HG02759 (cell line): ENCODE measurements at regions not wholly inside any gene's neighbourhood (a gene's known extent, or its start where the extent isn't known, plus 50 kb on each side); places are given as distances from the start of the nearest gene placed in this dataset.
"Not testable (repeated sequence)": the region's sequence is repeated elsewhere in the genome, so short reads cannot be mapped to it uniquely, and the experiment has no call there.

ENCODE experiments used
- ATAC-seq: cut with Tn5 transposase; IDR thresholded peaks from one replicate; pipeline ENCODE4 v1.9.1; 2021; ENCODE audit warnings: mild to moderate bottlenecking, moderate library complexity; ENCODE audit not compliant: unreplicated experiment

DNA sequence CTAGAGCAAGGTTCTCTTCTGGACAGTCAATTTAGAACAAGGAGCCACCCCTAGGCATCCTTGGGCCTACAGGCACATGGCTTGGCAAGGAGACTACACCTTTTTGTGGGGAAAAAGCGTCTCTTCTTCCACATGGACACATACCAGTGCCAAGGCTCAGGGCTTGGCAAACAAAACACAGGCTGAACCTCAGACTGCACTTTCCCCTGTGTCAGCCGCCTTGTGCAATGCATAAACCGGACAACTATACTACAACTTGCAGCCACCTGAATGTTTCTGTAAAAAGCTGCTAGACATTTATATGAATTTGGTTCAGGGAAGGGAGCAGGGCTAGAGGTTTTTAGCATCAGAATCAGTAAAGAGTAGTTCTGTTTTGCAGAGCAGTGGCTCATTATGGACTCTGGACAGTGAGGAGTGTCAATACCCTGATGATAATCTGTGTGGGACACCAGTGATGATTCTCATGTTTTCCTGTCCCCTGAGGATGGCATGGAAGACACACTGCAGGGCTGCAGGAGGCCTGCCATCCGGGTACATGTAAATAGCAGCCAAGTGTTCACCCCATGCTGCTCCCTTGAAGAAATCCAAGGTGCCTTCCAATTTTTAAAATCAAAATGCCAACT, 118.9 kb downstream of the GATA3 start:
- no peak for ATAC-seq

DNA sequence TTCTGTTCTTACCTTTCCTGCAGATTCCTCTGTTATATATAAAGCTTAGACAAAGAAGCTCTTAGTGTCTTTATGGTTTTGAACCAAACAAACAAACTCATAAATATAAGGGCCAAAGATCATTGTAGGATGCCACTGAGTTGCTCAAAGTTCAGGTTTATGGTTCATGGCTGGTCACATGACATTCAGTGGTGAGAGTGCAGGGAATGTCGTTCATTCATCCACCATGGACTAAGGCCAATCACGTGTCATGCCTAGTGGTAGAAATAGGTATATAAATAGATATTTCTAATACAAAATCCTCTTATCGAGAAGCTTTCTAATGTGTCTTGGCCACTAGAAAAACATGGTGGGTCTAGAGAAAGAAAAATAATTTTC, 119.4 kb downstream of the GATA3 start:
- no peak for ATAC-seq

DNA sequence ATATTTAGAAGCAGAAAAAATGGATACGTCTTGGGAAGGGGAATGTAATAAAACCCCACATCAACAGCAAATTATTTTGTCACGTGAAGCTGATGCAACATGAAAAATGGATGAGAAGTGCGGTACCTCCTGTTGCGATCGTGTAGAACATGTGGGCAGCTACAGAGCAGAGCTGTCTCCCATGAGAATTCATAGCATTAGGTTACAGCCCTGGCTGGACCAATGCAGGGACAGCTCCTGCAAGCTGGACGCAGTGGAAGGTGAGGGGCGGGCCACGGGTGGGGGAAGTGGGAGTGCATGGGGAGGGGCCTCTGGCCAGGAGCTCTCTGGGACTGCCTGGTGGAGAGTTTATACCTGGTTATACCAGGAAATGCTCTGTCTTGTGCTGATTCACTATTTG, 120.3 kb downstream of the GATA3 start:
- ATAC-seq = no peak

DNA sequence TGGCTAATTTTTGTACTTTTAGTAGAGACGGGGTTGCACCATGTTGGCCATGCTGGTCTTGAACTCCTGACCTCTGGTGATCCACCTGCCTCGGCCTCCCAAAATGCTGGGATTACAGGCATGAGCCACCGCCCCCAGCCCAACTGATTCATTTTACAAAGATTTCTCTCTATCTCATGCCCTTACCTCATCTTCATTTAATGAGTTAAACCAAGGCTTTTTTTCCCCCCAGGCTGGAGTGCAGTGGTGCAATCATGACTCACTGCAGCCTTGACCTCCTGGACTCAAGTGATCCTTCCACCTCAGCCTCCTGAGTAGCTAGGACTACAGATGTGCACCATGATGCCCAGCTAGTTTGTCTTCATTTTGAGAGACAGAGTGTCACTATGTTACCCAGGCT, 123.0 kb downstream of the GATA3 start:
- not testable (repeated sequence) for ATAC-seq

DNA sequence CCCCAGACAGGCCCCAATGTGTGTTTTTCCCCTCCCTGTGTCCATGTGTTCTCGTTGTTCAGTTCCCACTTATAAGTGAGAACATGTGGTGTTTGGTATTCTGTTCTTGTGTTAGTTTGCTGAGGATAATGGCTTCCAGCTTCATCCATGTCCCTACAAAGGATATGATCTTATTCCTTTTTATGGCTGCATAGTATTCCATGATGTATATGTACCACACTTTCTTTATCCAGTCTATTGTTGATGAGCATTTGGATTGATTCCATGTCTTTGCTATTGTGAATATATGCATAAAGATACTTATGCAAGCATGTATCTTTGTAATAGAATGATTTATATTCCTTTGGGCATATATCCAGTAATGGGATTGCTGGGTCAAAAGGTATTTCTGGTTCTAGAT, 125.3 kb downstream of the GATA3 start:
- ATAC-seq = not testable (repeated sequence)

DNA sequence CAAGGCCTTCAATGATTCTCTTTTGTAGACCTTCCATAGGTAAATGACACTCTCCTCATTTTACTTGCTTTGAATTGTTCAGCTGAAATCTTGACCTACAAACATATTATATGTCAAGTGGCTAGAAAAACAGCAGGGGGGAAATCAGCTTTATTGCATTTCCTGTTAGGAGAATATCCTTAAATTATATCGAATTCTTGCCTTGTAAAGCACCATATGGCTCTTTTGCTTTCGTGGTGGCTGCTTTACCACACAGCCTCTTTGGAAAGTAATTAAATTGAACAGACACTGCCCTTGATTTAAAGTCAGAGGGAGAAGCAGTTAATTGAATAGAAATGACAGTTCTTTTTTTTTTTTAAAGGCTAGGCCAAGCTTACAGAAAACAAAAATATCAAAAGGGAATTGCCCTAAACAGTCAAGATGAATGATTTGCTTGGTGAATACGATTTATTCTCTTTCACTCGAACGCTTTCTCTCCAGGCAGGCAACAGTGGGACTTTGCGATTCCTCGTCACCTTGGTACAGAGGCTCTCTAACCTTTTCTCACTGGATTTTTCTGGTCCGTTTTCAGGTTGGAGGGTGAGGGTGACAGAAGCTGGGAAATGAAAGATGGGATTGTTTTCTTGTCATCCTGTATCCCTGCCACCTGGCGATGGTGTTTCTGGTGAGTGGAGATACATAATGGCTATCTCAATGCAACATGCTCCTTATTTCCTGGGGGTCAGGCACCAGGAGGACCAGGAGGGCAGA, 126.0 kb downstream of the GATA3 start:
- ATAC-seq = no peak

DNA sequence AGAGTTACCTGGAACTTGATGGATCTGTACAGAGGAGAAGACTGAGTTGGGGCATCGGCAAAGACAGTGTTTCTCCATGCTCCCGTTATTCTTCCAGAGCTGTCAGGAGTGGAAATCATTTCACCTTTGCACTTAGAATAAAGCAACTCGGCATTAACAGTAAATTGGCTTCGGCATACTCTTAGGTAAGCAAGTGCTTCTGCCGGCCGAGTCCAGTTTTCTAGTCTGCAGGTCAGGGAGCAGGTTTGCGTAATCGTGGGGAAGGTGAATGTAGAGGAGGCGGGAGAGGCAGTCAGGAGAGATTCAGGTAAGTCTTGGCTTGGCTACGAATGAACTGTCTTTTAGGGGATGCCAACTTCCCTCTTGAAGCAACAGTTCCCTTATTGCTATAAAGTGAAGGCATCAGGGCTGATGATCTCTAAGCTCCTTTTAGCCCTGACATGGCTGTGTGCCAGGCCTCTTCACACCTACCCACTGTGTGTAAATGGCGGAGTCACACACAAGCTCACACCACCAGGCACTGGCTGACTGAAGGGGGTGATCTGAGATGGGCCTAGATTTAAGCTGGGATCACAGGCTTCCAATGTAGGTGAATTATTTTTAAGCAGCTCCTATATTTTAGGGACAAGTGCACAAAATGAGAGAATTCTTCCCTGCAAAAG, 127.1 kb downstream of the GATA3 start:
- ATAC-seq = no peak

DNA sequence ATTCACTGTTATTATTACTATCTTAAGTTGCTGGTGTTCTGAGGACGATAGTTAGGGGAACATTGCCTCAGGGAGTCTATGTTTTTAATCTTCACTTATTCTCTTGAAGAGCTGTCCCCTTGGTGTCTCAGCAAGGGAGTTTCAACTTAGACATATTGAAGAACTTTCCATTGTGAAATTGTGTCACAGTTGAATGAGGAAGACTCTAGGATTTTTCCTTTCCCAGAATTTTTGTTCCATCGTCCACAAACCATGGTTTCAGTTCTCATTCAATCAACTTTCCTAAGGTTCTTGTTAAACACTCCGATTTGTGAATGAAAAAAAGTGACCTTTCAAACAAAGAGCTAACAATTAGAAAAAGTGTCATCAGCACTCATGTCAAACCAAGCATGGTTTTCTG, 128.3 kb downstream of the GATA3 start:
- no peak for ATAC-seq

DNA sequence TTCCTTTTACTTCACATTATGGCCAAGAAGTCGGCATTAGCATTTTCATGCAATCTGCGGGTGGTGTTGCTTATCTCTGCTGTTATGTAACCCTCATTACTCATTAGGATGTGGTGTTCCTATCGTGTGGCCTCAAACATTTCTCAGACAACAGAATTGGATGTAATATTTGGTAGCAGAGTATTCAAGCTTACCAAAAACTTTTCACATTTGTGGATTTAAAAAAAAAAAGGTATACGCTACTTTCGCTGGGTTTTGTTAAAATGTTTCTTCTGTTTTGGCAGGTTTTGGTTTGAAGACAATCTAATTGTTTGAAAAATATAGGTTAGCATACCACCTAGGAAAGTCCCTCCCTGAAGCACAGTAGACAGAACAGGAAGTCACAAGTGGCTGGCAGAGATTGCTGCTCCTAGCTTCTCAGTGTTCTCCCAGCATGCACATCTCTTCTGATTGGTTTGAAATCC, 128.8 kb downstream of the GATA3 start:
- ATAC-seq = peak; percentile 79

DNA sequence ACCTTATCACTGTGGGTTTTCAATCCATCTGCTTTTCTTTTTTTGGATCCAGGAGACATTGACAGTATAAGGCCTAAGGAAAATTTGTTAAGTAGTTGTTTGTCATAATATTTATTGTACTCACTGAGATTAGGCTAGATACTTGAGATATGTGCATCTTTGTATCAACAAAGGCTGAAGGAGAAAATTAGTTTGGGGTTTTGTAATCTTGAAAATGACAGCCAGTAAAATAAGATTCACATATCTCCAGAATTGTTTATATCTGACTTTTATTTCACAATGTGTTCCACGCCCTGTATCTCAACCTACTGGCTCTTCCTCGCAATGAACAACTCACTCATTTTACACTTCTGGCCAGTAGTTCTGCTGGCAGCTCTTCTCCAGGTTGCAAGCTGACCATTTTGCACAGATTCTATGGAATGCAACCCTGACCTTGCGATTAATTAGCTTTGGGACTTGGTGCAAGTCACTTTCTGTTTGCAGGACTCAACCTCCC, 132.7 kb downstream of the GATA3 start:
- ATAC-seq = no peak

DNA sequence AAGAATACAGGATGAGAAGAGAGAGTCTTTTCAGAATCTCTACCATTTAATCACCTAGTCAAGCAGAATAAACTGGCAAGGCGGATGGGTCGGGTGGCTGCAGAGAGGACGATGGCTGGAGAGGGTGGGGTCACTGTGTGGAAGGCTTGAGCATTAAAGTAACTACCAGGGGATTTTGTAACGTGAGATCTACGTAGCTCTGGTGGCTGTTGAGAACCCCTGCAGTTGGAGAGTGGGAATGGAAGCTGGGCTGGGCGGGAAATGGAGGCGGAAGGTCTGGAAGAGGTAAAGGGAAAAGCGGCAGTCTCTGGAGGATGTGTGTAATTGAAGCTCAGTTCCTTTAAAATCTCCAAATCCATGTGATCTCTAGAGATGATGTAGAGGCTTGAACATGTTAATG, 135.0 kb downstream of the GATA3 start:
- ATAC-seq = no peak

DNA sequence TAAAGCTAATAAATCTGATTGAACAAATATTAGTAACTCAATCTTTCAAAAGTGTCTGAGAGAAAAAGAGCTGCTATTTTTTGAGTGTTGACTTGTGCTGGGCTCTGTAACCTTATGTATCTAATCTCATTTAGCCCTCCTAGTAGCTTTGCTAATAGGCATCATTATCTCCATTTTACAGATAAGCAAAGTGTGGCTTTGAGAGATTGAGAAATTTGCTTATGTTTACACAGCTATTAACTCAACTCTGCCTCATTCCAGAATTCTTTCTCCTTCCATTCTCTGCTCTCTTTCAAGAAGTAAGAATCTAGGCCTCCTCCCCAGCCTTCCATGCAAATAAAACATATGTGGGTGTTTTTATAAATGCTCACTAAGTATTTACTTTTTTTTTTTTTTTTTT, 137.8 kb downstream of the GATA3 start:
- ATAC-seq = no peak

DNA sequence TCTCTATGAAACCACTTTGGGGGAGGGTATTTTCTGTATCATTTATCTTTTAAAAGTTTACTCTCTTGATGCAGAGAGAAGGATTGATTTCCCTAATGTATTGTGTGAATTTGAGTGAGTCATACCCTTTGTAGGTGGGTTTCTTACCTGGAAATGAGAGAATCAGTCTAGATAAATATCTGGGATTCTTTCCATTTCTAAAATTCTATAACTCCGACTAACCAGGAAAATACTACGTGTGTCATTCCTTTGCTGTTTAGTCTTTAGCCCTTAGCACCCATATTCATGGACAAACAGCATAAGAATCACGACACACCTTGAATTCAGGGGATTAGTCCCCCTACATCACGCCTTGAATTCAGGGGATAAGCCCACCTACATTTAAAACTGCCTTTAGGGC, 139.1 kb downstream of the GATA3 start:
- ATAC-seq = no peak

DNA sequence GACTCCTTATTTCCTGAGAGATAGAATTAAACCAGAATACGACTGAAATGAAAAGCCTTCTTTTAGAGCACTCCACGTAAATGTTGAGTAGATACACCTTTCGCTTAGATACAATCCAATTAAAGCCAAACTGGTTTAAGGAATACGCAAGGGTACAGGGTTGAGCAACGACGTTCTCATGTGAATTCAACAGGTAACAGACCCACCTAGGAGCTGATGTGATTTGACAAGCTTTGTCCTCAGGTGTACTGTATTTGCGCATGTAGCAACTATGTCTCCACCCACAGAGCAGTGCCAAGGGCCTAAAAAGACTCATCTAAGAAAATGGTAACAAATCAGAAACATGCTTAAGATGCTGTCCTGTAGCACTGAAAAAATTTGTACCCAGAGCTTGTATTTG, 139.6 kb downstream of the GATA3 start:
- ATAC-seq = no peak

DNA sequence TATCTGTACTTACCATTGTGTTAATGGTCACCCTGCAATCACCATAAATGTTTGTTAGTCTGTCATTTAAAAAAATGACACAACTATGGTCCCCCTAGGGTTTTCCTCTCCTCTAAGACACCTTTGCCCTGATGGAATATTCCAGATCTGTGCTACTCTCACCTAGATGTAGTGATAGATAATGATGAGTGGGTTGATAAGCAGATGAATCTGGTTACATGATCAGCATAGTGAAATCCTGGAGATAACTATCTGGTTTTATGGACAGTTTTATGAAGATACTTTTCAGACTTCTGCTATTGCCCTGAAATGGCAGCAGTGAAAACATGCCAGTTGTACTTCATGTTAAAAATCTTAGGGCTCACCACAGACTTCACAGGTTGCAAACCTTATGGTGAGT, 152.4 kb downstream of the GATA3 start:
- ATAC-seq = no peak

DNA sequence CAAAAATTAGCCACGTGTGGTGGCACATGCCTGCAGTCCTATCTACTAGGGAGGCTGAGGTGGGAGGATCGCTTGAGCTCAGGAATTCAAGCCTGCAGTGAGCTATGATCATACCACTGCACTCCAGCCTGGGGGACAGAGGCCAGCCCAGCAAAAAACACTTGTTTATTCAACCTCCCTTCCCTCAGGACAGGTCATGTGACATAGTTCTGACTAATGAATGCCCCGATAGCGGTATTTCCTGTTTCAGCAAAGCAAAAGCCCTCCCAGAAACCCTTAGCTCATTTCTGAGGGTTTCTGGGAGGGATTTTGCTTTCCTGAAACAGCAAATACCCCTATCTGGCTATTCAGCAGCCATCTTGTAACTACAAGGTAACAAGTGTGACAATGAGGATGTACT, 157.1 kb downstream of the GATA3 start:
- no peak for ATAC-seq

DNA sequence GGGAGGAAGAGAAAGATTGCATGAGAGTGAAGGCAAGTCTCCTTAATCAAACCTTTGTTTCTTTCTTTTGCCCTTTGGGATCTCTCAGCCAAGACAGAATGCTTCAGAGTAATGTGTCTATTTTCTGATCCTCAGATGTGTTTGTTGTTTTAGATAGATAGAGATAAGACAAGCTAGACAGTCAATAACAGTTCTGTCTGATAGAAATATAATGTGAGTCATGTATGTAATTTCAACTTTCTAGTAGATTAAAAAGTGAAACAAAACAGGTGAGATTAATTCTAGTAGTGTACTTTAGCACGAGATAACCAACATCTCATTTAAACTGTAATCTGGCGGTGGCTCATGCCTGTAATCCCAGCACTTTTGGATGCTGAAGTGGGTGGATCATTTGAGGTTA, 159.2 kb downstream of the GATA3 start:
- ATAC-seq = no peak

DNA sequence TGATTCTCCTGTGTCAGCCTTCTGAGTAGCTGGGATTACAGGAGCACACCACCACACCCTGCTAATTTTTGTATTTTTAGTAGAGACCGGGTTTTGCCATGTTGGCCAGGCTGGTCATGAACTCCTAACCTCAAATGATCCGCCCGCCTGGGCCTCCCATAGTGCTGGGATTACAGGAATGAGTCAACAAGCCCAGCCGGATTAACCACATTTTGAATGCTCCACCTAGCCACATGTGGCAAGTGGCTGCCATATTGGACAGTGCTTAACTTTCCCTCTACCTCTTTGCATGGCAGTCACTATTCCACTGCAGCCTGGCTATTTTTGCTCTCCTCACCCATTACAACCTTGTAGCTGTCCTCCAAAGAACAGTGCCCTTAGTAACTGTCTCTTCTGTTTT, 160.1 kb downstream of the GATA3 start:
- no peak for ATAC-seq

DNA sequence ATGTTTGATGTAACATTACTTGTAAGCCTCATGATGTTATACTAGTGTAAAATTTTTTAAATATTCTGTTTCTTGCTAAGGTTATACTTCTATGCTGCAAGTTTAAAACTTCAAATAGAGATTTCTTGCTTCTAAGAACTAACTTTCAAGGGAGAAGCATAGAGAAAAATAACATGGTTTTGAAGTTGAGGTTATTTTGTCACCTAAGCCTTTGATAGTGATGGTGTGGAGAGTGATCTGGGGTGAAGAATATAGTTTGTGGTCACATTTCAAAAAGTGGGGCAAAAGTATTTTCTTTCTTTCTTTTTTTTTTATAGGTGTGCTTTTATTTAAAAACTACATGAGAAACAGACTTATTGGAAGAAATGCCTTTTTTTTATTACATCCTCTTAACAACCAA, 162.4 kb downstream of the GATA3 start:
- ATAC-seq = no peak

DNA sequence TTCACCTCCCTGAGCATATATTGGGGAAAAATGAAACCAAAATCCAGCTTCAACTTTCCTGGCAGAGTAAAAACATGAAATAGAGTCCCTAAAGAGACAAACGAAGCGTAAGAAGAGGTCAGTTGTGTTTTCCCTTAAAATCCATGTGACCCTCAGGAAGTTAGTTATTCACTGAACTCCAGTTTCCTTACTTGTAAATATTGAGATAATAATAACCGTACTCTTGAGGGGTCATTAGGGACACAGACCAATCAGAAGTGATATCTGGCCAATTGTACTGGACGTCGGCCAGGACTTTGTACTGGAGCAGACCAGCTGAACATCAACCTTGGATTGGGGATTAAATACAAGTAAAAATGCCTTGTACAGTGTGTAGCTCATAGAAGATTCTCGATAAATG, 167.0 kb downstream of the GATA3 start:
- ATAC-seq = no peak

DNA sequence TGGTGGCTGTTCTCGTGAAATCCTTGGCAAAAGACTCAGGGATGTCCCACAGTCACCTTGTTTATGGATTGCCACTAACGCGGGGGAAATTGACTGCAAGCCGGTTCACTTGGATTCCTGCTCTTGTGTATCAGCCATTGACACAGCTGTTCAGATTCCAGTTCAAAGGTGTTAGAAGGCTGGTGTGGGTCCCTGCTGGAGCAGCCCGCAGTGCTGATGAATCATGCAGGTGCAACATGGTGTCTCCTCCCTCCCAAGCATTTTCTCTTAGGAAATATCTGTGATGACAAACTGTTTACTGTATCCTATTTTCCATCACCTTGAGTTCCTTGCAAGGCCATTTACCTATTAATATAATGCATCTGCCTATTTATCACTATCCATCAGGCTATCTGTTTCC, 170.1 kb downstream of the GATA3 start:
- ATAC-seq = no peak

DNA sequence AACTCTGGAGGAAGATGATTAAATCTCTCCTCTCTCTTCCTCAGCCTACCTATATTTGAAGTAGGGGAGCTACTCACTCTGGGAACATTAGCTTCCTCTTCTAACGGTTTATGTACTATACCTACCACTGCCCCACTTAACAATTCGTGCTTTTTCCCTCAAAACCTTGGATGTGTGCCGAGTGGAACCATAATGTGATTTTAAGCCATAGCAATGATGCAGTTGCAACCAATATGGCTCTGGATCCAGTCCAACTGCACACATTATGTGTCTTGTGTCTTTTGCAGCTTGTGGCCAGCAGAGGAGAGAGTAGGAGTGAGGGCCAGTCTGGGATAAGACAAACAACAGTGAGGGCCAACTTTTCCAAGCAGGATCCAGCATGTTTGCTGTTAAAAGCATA, 170.7 kb downstream of the GATA3 start:
- no peak for ATAC-seq
